ENCODE measurements at regions not wholly inside any gene's neighbourhood (a gene's known extent, or its start where the extent isn't known, plus 50 kb on each side); places are given as distances from the start of the nearest gene placed in this dataset.

GRCh38 chr9:85884256-85884655 is 56.7 kb upstream of the NAA35 start:
- no peaks in the 10 kb centered on the region for H3K36me3 ChIP-seq (ENCODE audit: control insufficient read depth, low read length)
- H3K4me1 ChIP-seq (ENCODE audit: control insufficient read depth, low read length), result no peaks in the 10 kb centered on the region
- TF ChIP-seq EZH2phosphoT487 (IDR thresholded peaks at IDR 0.05; ENCODE audit: borderline replicate concordance, low read length) (no peak), CTCF (IDR thresholded peaks at IDR 0.05; ENCODE audit: low read depth, low read length, poor library complexity, severe bottlenecking) (no peak)
- H3K4me2 ChIP-seq (ENCODE audit: low read length), result no peak overlapping the region
- no peaks in the 10 kb centered on the region for H3F3A ChIP-seq (ENCODE audit: control insufficient read depth, insufficient read depth)
- H3K79me2 ChIP-seq (ENCODE audit: control insufficient read depth, low read length), result no peaks in the 10 kb centered on the region
- H3K4me3 ChIP-seq (ENCODE audit: low read length), result no peak overlapping the region
- H4K20me1 ChIP-seq (ENCODE audit: control insufficient read depth, insufficient read depth, low read depth, low read length), result no peaks in the 10 kb centered on the region
- no peak overlapping the region for H3K27ac ChIP-seq (ENCODE audit: low read depth, low read length)
- no peaks in the 10 kb centered on the region for H3K9me3 ChIP-seq (ENCODE audit: control insufficient read depth, insufficient read depth, low read length)
- H3K27me3 ChIP-seq (ENCODE audit: control insufficient read depth, low read length), result no peaks in the 10 kb centered on the region
- H3K9me2 ChIP-seq (replicated peaks; ENCODE audit: control insufficient read depth, low read length), result no peaks in the 10 kb centered on the region

GRCh38 chr9:85890962-85891361 is 50.0 kb upstream of the NAA35 start:
- H3K36me3 ChIP-seq (ENCODE audit: control insufficient read depth, low read length), result no peaks in the 10 kb centered on the region
- no peaks in the 10 kb centered on the region for H3K9me2 ChIP-seq (replicated peaks; ENCODE audit: control insufficient read depth, low read length)
- no peak overlapping the region for H3K4me2 ChIP-seq (ENCODE audit: low read length)
- H3K27ac ChIP-seq (ENCODE audit: low read depth, low read length), result no peak overlapping the region
- no peaks in the 10 kb centered on the region for H3F3A ChIP-seq (ENCODE audit: control insufficient read depth, insufficient read depth)
- TF ChIP-seq EZH2phosphoT487 (IDR thresholded peaks at IDR 0.05; ENCODE audit: borderline replicate concordance, low read length) (no peak), CTCF (IDR thresholded peaks at IDR 0.05; ENCODE audit: low read depth, low read length, poor library complexity, severe bottlenecking) (no peak)
- H3K79me2 ChIP-seq (ENCODE audit: control insufficient read depth, low read length), result no peaks in the 10 kb centered on the region
- peaks cover 5% of the 10 kb centered on the region; the same call in 1 of the 2 replicates for H3K27me3 ChIP-seq (ENCODE audit: control insufficient read depth, low read length)
- H3K4me1 ChIP-seq (ENCODE audit: control insufficient read depth, low read length), result no peaks in the 10 kb centered on the region
- no peaks in the 10 kb centered on the region for H3K9me3 ChIP-seq (ENCODE audit: control insufficient read depth, insufficient read depth, low read length)
- no peaks in the 10 kb centered on the region for H4K20me1 ChIP-seq (ENCODE audit: control insufficient read depth, insufficient read depth, low read depth, low read length)
- no peak overlapping the region for H3K4me3 ChIP-seq (ENCODE audit: low read length)

Measured in DOHH2 (cell line).